ENCODE measurements at regions not wholly inside any gene's neighbourhood (a gene's known extent, or its start where the extent isn't known, plus 50 kb on each side); places are given as distances from the start of the nearest gene placed in this dataset.

DNA sequence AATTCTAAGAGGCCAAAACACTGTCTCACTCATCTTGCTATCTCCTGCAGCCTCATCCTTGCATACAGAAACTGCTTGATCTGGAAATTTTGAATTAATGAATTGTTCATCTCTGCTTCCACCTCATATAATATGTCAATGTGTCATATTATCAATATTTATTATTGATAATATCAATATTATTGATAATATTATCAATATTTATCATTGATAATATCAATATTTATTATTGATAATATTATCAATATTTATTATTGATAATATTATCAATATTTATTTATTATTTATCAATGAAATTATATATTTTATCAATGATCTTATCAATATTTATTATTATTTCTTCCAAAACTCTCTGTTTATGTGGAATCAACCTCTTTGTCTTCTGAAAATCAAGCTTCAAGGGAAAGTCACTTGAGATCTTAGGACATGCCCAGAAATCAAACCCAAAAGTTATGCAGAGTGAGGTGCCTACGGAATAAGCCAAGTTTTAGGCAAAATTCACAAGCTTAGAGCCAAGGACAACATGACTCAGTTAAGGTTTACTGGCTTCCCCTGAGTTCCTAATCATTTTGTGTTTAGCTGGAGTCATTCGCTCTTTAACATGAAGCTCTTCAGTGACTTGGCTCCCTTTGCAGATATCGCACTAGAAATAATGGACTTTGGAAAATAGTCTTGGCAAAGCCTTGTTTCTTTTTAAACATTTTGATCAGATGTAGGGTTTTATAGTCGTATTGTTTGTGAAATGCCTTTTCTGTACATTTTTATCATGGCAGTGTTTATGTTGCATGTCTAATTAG is 297.1 kb upstream of the RARB start:
- Histone ChIP-seq H3K36me3 (ENCODE audit: control insufficient read depth in 2 of 4, insufficient read depth in 4 of 4, low read length in 3 of 4) (peaks cover 0 to 4% (median 0%) of the 10 kb centered on the region in 4 experiments; a peak in 1 of 8 replicates), H2BK20ac (ENCODE audit: low read length) (no peak overlapping the region), H4K8ac (ENCODE audit: extremely low read depth, insufficient read depth, low read length) (no peak overlapping the region), H4K91ac (replicated peaks; ENCODE audit: insufficient read length, low read length) (no peak overlapping the region), H3K4me1 (replicated peaks in 1 of 4; ENCODE audit: control insufficient read depth in 3 of 4, insufficient read depth in 4 of 4, low read length in 3 of 4) (no peaks in the 10 kb centered on the region; a peak in 1 of 7 replicates), H4K5ac (ENCODE audit: insufficient read length, low read depth, low read length) (no peak overlapping the region), H3K4ac (replicated peaks; ENCODE audit: insufficient read length, low read depth, low read length) (no peak overlapping the region), H2AK5ac (ENCODE audit: low read depth, low read length) (no peak overlapping the region), H2AFZ (ENCODE audit: low read length) (no peak overlapping the region), H2BK120ac (replicated peaks; ENCODE audit: low read depth, low read length) (no peak overlapping the region), H3K9ac (replicated peaks in 1 of 4; ENCODE audit: extremely low read depth in 1 of 4, low read depth in 3 of 4, low read length in 3 of 4) (no peak overlapping the region), H2BK15ac (ENCODE audit: low read length) (no peak overlapping the region), H3K23me2 (ENCODE audit: low read depth, low read length) (no peaks in the 10 kb centered on the region), H3K14ac (ENCODE audit: insufficient read length) (no peak overlapping the region), H3K79me2 (ENCODE audit: control insufficient read depth in 1 of 2, insufficient read depth in 2 of 2, low read length in 2 of 2) (no peaks in the 10 kb centered on the region), H4K20me1 (replicated peaks in 1 of 2; ENCODE audit: control insufficient read depth in 1 of 2, insufficient read depth in 2 of 2, low read length in 2 of 2) (no peaks in the 10 kb centered on the region), H3K9me3 (ENCODE audit: insufficient read depth in 2 of 2, low read depth in 1 of 2, low read length in 1 of 2) (peaks cover 4 to 16% of the 10 kb centered on the region in 2 experiments; a peak in 2 of 4 replicates), H3K27ac (ENCODE audit: low read depth, low read length) (no peak overlapping the region), H3K18ac (ENCODE audit: extremely low read depth, low read length) (no peak overlapping the region), H3K23ac (ENCODE audit: insufficient read length) (no peak overlapping the region), H2BK12ac (ENCODE audit: low read depth, low read length) (no peak overlapping the region), H3K4me2 (ENCODE audit: insufficient read depth in 1 of 2, low read depth in 2 of 2, low read length in 2 of 2) (no peak overlapping the region), H3K79me1 (ENCODE audit: low read depth, low read length) (no peaks in the 10 kb centered on the region), H2BK5ac (ENCODE audit: low read depth, low read length) (no peak overlapping the region), H3K27me3 (replicated peaks in 1 of 4; ENCODE audit: control insufficient read depth in 3 of 4, extremely low read depth in 1 of 4, insufficient read depth in 3 of 4, low read length in 3 of 4) (no peaks in the 10 kb centered on the region), H3K56ac (replicated peaks; ENCODE audit: insufficient read length, low read depth, low read length) (no peak overlapping the region), H3K4me3 (ENCODE audit: extremely low read depth in 1 of 4, insufficient read depth in 2 of 4, low read depth in 3 of 4, low read length in 4 of 4) (no peak overlapping the region)
- ChIA-PET CTCF (ENCODE audit: partially characterized antibody) (no interaction called here), POLR2A (ENCODE audit: partially characterized antibody) (interaction anchor here (0.7 kb wide), 1 partner anchor 12 kb away, joined by 3 read pairs; no protein-coding TSS in a partner anchor)
- DNase-seq (ENCODE audit: low read depth in 1 of 2, low spot score in 2 of 2) (no peak), FAIRE-seq (no peak)
- 87% methylated on average over 4 of the region's 4 CpGs; no CpG with 5 or more reads in 1 of the 2 experiments for WGBS, 2 experiments (ENCODE audit: extremely low coverage in 1 of 2, insufficient coverage in 1 of 2, insufficient read length in 1 of 2, insufficient replicate concordance in 2 of 2, low coverage in 1 of 2, low lambda C conversion rate in 2 of 2, missing lambda C conversion rate in 1 of 2)

All from H1 (cell line).